ENCODE measurements at regions not wholly inside any gene's neighbourhood (a gene's known extent, or its start where the extent isn't known, plus 50 kb on each side); places are given as distances from the start of the nearest gene placed in this dataset.

DNA sequence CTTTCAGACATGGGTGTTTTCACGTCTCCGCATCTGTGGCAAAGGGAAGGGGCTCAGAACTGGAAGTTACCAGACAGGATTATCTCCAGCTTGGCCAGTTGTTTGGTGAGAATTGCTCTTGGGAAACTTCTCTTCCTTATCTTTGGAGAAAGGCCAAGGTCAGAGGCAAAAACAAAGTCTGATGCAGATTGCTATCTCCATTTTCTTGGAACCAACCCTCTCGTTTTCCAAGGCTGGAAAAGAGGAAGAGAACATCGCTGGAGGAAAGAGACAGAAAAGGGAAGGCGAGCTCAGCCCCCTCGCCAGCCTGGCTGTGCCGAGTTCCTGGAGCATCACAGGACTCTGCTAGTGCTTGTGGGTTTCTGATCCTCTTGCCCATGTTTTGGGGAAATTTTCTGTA lies 396.8 kb upstream of the SHH start:
- DNase-seq, result no peak

DNA sequence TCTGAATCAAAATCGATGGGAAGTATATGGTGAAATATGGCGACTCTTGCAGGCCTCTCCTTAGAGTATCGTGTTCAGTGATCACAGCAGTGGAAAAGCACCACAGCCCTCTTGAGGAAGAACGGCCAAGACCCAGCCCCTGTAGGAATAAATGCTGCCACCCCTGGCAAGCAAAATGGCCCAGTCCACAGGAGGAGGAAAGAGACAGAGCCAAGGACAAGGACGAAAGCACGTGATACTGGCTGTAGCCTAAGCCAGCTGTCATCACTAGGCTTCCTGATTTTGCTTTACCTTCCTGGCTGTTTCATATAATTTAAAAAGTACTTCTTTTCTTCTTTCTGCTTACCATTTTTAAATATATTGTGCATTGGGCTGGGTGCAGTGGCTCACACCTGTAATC lies 395.0 kb upstream of the SHH start:
- no peak for DNase-seq

DNA sequence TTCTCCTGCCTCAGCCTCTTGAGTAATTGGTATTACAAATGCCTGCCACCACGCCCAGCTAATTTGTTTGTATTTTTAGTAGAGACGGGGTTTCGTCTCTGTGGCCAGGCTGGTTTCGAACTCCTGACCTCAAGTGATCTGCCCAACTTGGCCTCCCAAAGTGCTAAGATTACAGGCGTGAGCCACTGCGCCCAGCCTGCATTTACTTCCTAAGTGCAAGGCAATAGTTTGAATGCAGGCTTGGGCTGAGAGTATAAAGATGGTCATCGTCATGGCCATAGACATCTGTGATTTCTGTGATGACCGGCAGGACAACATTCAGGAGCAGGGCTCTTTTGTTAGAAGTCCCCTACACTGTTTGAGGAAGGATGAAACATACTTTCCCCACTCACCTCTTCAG lies 393.9 kb upstream of the SHH start:
- no peak for DNase-seq

DNA sequence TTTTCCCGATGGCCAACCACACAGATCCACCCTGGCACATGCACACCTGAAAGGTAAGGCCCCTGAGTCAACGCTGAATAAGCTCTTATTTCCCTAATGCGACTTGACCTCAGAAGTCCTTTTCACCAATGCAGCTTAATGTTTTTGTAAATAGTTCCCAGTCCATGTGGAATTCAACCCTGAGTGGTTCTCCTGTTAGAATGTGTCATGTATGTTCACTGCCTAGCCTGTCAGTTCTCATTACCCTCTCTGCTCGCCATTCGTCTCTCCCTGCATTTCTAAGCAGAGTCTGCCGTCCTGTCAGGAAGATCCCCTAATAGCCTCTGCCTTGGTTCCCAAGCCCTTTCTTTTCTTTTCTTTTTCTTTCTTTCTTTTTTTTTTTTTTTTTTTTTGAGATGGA lies 392.6 kb upstream of the SHH start:
- DNase-seq, result no peak

DNA sequence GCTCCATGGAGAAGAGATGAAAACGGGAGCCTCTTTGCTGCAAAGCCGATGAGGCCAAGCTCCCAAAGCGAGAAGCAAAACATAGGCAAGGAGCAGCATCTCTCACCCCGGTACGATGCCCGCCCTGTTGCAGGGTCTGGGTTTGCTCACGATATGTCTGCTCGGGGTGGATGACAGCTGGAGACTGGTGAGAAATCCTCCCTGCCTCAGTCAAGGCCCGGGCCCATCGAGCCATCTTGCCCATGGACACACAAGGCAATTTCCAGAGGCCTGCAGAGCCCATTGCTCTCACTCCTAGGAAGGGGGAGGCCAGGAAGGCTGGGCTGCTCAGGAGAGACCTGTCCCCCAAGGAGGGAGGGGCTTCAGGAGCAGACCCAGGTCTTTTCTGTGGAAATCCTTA lies 391.7 kb upstream of the SHH start:
- DNase-seq, result no peak

DNA sequence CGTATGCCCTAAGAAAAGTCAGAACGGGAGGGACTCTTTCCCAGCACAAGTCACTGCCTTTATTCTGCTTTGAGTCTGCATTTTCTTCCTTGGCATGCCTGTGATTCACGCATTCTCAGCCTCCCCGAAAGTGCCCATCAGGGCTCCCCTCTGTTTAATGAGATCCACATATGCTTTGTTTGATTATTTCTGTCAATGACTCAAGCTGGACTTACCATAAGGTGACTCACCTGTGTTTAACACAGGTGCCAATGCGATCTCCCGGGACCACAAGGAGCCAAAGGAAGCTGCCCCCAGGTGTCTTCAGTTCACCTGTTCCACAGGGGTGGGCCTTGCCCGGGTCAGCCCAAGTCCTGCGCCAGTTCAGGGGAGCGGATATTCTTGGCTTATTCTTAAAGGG lies 386.0 kb upstream of the SHH start:
- DNase-seq, result no peak

DNA sequence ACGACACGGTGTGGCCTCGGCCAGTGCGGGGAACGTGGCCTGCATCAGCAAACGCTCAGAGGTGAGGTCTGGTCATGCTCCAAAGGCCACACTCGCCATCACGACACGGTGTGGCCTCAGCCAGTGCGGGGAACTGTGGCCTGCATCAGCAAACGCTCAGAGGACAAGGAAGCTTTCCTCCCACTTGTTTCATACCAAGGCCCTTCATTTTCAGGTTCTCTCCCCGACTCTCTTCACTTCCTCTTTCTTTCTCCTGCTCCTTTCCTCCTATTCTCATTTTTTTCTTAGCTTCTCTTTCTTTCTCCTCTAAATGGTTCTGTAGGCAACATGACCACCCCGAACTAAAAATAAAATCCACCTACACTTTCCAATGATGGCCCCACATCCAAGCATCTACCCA lies 384.4 kb upstream of the SHH start:
- DNase-seq, result no peak

DNA sequence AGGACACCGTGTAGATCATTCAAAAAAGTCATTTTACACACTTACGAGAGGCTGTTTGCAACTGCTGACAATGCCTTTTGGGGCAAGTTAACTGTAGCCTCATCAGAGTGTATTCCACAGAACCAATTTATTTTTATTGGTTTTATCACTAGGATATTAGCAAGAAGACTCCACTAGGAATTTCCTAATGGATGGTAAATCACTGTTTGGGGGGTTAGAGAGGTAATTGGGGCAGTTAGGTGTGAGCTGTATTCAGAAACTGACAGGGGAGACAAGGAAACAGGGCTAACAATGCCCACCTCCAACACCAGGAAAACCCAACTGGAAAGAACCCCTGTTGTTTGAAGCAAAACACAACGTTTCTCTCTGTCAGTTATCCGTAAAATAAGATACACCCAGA lies 383.0 kb upstream of the SHH start:
- no peak for DNase-seq

DNA sequence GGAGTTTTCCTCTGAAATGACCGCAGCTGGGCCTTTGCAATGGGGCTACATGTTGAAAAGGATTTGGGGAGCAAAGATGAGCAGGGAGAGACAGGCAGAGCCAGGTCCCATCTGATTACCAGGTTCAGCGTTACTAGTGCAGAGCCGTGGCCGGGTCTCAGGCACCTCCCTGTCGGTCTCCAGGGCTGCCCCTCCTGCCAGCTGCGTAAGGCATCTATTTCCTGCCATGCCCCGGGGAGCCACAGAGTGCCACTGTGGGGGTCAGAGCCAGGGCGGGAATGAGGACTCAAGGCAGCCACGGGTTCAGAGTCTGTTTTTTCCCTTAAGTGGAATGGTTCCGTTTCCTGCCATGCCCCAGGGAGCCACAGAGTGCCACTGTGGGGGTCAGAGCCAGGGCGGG lies 382.6 kb upstream of the SHH start:
- DNase-seq, result no peak

DNA sequence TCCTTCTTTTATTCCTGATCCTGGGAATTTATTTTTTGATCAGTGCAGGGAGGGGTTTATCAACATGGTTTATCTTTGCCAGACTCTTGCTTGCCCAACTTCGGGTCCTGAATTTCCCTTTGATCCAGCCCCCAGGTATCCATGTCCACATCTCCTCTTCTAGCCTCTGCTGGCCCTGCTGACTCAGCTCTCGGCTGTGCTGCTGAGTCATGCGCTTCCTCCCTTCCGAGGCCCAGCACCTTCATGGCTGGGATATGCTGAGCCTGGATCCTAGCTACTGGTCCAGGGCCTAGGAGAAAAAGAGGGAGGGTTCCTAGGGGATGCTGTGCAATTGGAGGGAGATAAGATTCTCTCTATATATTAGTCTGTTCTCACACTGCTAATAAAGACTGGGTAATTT lies 380.7 kb upstream of the SHH start:
- DNase-seq, result no peak

DNA sequence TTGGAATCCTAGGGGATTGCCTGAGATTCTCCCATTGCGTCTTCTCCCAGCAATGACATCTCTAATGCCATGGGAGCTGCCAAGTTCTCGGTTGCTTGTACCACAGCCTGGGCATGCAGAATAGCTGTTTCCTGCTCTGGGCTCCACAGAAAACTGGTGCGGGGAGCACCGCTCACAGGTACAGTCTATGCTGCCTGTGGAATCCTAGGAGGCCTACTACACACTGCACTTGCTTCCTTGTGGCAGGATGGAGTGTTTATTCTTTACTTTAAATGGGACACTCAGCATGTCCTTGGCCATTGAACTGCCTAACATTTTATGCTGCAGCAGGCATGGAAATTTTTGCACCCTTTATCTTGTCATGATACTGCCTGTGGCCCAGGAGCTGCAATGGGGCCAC lies 378.8 kb upstream of the SHH start:
- DNase-seq, result no peak

DNA sequence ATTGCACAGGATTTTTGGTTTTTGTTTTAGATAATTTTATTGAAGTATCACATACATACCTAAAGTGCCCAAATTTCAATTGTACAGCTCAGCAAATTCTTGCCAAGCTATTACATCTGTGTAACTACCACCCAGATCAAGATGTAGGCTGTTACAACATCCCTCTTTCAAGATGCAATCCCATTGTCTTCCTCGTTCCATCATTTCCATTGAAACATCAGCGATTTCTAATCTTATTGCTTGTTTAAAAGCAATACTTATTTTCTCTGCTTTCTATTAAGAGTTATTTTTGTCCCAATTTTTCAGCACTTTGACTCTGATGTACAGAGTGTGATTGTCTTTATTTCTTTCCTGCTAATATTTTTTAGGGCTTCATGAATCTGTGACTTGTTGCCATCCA lies 372.8 kb upstream of the SHH start:
- DNase-seq, result no peak

DNA sequence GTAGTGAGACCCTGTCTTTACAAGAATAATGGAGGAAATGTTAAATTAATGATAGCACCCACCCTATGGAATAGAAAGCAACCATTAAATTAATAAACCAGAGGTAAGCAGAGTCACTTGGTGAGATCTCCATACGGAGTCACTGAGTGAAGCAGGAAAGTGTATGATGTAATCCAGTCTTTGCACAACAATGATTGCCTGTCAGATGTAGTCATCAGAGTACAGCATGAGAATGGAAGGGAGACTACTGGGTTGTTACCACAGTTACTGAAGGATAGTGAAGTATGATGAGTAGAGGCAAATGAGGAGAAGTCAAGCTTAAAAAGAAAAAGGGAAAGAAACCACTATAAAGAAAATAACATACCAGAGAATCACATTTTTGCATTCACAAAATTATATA lies 371.9 kb upstream of the SHH start:
- DNase-seq, result no peak

DNA sequence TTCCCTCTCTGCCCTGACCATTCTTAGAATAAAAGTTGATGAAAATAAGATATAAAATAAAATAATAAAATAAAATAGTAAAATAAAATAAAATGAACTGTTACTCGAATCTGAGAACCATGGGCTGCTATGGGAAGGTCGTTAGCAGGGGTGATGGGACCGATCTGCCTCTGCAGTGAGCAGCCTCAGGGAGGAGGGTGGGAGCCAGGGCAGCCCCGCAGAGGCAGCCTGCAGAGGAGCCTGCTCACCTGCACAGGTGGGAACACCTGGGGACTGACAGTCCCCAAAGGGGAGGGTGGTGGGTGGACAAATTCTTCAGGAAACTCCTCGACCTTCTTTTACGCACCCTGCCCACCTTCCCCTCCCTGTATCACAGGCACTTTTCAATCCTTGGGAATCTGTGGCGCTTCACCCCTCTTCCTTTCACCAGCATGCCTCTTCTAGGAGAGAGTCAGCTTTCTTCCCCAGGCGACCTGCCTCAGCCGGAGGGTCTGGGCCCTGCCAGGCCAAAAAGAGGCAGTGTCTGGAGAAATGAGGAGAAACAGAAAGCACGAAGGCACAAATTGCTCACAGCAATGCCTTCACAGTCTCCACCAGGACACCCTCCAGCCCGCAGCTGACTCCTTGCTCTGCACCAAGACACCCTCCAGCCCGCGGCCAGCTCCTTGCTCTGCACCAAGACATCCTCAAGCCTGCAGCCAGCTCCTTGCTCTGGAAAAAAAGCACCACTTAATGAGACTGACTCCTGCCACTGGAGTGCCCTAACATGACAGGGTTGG lies 368.4 kb upstream of the SHH start:
- no peak for DNase-seq

DNA sequence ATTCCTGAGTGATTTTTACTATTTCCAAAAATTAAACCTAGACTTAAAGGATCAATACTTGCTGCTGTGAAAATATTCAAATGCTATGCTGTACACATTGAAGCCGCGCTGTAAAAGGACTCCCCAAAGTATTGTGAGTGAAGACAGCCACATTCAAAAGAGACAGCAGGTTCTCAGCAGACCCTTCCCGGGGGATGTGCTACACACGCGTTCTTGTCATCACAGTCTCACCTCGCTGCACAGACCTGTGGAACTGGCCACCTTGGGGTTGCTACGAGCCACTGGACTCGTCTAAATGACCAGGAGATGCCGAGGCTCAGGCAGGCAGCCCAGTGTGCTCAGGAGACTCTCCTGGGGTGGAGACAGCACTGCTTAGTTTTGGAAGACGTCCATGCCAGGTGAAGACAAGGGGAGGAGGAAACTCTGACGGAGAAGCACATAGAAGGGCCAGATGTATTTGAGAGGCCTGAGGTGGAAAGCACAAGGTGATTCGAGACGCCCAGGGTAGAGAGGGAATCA lies 367.7 kb upstream of the SHH start:
- DNase-seq, result no peak

DNA sequence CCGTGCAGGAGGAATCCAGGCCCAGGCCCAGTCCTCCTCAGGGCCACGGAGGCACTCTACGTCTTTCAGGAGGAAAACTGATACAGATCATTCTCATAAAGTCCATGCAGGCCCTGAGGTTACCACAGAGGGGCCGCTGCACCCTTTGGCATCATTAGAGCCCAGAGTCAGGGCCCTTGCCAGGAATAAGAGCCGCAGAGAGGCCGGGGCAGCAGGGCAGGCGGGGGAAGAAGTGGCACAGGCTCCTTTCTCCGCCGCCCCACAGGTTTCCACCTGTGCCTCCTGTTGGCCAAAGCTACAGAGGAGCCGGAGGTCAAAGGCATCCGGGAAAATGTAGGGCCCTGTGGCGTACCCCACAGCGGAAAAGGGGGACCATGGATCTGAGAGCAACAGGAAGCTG lies 366.6 kb upstream of the SHH start:
- DNase-seq, result no peak

DNA sequence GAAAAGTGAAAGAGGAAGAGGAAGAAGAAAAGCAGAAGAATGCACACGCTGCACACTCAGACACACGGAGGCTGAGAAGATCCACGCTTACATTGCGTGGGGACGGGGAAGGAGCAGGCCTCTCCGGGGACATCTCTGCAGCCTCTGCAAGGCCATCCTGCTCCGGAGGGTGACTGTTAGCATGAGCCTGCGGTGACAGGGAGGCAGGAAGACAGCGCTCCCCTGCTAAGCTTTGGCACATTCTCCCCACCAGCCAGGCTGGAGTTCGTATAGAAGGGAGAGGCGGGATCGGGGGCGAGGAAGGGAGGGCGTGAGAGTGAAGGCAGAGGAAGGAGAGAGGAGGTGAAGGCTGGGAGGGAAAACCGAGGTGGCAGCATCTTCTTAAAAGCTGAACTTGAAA lies 366.0 kb upstream of the SHH start:
- no peak for DNase-seq

DNA sequence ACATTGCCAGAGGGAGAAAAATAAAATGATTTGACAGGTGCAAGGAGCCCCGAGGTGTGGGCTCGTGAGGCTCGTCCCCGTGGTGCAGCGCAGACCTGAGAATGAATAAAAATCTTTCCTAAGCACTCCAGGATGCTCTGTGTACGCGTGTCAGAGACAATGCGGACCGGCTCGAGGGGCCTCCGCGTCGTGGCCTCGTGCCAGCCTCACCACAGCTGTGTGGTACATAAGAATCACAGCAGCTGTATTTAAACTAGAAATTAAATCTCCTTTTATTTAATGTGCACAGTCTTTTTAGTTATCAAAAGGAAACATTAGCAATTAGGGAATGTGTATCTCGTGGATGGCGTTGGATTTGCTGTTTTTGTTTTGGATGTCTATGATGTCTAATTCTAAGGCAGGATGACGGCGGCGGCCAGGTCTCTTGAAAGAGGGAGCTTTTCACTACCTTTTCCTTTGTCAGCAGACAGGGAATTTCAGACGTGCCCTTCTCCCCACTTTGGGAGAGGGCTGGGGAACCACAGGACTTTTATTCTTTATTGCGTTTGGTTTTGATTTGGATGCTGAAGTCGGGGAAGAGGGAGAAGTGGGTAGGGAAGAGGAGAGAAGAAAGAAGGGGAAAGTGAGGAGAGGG lies 365.3 kb upstream of the SHH start:
- DNase-seq, result no peak

DNA sequence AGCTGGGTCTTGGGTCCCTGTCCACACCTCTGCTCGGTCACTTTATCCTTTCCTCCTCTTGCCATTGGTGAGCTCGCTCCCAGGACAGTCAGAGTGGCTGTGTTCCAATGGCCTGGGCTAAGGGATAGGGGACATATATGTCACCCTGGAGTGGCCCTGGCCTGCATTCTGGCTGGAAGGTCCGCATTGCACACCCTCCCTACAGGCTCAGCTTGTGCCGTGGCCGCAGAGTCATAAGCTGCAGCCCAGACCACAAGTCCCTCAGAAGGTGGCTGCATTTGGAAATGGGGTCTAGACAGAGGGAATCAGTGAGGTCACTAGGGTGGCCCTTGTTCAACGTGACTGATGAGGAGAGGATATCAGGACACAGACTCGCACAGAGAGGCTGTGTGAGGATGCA lies 363.8 kb upstream of the SHH start:
- DNase-seq, result no peak

DNA sequence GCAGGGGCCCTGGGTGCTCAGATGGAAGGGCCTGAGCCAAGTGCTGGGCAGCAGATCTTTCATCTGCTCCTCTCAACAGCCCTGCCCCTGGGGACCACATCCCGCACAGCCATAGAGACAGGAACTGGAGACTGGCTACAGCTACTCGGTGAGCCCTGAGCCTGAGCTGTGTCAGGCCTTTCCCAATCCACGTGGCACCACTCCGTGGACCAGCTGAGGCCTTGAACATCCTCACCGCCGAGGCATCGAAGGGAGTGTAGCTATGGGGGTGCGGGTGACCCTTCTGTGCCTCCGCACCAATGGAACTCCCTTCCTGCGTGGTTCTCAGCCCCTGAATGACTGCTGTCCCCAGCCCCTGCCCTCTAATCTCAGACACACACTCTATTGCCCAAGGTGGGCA lies 362.7 kb upstream of the SHH start:
- DNase-seq, result no peak

DNA sequence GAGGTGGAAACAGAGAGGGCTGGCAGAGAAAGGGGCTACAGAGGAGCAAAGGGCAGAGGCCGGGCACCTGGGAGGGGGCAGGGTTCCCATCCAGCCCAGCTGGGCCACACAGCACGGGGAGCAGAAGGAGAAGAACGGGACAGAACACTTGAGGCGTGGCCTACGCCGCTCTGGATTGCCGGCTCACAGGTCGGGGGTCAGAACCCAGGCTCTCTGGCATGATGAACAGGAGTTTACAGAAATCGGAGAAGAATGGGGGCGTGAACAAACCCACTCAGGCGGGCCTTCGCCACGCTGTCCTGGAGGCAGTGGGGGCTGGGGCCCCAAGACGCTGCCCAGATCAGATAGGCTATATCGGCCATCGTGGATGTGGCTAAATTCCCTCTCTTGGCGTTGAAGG lies 362.2 kb upstream of the SHH start:
- DNase-seq, result no peak

DNA sequence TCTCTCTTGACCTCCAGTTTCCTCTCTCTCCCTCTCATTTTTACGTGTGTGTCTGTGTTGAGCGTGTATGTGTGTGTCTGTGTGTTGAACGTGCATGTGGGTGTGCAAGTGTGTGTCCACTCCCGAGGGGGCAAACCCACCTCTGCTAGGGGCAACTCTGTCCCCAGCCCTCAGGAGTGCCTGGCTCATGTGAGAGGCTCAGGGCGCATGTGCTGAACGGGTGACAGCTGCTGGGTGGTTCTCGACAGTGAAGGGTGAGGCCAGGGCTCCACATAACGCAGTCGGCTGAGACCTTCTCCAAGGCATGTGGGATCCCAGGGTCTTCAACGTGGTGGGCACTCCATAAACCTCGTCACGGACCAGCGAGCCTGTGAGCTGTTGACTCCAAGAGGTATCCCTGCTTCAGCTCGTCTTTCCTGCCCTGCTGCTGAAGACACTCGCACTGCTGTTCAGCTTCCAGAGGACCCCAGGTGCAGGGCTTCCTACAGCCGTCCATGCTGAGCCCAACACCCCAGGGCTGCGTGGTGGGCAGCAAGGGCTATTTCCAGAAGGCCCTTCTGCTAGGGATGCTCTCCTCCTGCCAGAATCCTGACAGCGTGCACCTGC lies 361.6 kb upstream of the SHH start:
- DNase-seq, result no peak

DNA sequence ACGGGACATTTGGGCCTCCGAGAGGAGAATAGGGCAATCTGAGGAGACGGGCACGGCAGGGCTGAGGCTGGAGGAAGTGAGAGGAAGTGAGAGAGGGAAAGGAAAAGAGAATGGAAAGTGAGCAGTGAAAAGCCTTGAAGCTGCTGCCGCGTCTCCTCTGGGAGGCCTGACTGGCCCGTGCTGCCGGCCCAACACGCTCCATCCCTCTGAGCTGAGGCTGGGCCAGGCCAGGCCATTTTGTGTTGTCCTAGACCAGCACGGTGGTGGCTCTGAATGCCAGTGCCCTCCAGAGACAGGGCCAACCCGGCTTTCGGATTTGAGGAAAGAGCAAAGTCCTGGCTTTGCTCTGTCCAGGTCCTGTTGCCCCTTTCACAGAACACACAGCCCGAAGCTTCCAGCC lies 361.1 kb upstream of the SHH start:
- DNase-seq, result no peak

DNA sequence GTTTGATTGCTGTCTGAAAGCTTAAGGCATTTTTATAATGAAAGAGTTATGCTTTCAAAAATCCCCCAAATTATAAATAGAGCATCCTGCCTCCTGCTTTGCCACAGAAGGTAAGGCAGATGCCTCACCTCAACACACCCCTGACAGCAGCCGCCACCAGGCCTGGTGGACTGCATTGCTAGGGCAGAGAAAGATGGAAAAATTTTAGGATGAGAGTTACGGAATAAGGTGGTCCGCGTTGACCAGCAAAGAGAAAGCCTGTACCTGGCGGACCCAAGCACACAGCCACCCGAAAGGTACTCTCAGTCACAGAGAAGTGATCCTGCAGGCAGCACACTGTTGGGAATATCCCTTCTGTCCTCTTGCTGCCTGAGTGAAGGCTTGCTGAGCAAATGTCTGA lies 360.4 kb upstream of the SHH start:
- DNase-seq, result no peak

All from KG1 (cell line).